ENCODE measurements at regions not wholly inside any gene's neighbourhood (a gene's known extent, or its start where the extent isn't known, plus 50 kb on each side); places are given as distances from the start of the nearest gene placed in this dataset.

DNA sequence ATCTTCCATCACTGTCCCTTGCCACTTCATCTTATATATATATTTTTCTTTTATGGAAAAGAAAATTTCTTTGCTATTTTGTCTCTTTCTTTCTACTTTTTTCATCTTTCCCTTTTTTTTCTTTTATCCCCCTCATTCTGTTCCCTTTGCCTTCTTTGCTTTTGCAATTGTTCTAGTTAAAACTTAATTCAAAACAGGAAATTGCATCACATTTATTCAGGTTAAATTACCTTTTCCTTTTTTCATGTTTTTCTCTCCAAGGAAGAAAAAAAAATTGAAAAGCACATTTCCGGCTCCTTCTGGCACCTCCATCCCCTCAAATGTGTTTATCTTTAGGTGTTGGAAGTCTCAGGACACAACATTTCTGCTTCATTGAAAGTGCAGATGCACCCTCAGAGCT lies 176.9 kb downstream of the FGF1 start:
- in situ Hi-C loops (cut with HindIII; ENCODE audit: low sequenced_read_pairs), result no loop called here

GRCh38 chr5:142508591-142508990 lies 177.3 kb downstream of the FGF1 start:
- in situ Hi-C loops (cut with HindIII; ENCODE audit: low sequenced_read_pairs), result no loop called here

DNA sequence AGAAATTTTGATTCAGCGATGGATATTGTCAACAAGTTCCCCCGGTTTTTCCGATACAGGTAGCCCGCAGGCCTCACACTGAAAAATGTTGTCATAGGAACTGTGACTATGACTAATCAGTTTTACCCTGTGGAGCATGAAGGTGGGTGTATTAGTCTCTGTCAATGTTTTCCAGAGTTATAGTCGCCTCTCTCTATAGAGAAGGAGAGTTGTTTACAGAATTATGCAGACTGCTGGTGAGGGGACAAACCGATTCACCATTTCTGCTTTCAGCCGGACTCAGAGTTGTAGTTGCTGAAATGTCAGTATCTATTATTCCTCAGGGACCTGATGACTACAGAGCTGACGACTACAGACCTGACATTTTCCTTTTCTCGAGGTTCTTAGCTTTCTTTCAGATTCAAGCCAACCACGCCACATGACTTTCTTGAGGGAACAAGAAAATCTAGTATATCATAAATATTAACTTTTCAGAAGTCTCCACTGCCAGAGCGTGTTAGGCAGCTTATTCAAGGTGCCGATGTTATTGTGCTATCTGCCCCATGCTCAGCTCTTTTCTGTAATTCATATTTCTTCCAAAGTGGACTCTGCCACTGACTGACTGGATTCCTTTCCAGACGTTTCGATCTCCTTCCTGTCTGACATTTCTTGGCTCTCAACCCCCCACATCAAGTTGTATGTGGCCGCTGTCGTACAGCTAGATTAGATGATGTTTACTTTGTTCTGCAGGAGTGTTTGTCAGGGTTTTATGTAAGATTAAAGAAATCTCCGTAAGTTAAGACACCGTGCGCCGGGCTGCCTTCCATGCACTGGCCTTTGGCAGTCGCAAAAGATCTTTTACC lies 178.1 kb downstream of the FGF1 start:
- in situ Hi-C loops (cut with HindIII; ENCODE audit: low sequenced_read_pairs), result no loop called here

- in situ Hi-C loops (cut with HindIII; ENCODE audit: low sequenced_read_pairs), result no loop called here
These were observed 179.1 kb downstream of the FGF1 start for GRCh38 chr5:142506756-142507155.

GRCh38 chr5:142506046-142506445 lies 179.8 kb downstream of the FGF1 start:
- in situ Hi-C loops (cut with HindIII; ENCODE audit: low sequenced_read_pairs), result no loop called here

DNA sequence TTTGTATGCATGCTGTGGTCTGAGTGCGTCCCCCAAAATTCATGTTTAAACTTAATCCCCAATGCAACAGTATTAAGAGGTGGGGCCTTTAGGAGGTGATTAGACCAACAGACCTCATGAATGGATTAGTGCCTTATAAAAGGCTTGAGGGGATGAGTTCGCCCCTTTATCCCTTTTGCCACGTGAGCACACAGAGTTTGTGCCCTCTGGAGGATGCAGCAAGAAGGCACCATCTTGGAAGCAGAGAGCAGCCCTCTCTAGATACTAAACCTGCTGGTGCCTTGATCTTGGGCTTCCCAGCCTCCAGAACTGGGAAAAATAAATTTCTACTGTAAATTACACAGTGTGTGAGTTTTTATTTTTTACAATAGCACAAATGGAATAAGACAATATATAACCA lies 177.1 kb upstream of the SPRY4 start:
- in situ Hi-C loops (cut with HindIII; ENCODE audit: low sequenced_read_pairs), result no loop called here

GRCh38 chr5:142500227-142500905 lies 175.5 kb upstream of the SPRY4 start:
- in situ Hi-C loops (cut with HindIII; ENCODE audit: low sequenced_read_pairs), result no loop called here

DNA sequence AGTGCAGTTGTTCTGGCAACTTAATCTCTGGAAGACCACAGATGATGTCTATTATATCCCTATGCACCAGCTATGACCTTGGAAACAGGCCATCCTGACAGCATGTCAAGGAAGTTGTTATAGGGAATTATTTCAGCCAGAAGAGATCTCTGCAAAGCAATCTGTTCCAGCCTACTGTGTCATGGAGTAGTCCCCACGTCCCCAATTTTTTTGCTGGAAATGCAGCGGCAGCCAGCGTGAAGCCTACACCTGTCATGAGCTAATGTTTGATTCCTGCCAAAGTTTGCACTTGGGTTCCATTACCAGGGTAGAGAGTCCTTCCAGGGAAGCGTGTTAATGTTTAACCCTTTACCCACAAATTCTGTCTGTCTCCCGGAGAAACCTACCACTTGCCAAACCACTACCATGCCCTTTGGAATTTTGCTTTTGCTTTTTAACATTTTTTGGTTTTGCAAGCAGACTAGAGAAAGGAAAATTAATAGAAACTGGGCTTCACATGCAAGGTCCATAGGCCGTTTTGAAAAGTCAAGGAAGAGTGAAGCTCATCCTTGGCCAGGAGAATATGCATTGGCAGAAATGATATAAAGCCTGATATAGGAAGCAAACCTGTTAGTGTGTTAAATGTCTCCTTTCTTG lies 174.9 kb upstream of the SPRY4 start:
- in situ Hi-C loops (cut with HindIII; ENCODE audit: low sequenced_read_pairs), result no loop called here

- in situ Hi-C loops (cut with HindIII; ENCODE audit: low sequenced_read_pairs), result no loop called here
These were observed 173.5 kb upstream of the SPRY4 start for GRCh38 chr5:142498298-142498697.

- in situ Hi-C loops (cut with HindIII; ENCODE audit: low sequenced_read_pairs), result no loop called here
These were observed 170.7 kb upstream of the SPRY4 start for GRCh38 chr5:142495531-142495930.

DNA sequence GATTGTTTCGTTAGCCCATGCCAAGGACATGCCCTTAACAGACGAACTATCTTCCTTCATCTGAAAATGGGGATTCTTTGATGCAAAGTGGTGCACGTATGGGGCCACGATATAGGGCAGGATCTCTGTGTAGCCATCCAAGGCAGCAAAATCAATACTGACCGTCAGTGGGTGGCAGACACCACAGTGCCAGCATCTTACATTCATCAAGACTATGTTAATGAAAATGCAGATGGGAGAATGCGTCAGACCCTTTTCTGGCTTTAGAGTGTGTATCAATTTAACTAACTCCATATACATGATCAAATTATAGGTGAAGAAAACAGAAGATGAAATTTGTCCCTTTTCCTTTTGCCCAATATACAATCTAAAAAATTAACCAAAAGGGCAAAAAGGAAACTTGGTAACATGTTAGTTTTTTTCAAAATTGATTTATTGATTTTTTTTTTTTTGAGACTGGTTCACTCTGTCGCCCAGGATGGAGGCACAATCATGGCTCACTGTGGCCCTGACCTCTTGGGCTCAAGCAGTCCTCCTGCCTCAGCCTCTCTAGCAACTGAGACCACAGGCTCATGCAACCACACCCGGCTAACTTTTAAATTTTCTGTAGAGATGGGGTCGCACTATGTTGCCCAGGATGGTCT lies 169.2 kb upstream of the SPRY4 start:
- in situ Hi-C loops (cut with HindIII; ENCODE audit: low sequenced_read_pairs), result no loop called here

GRCh38 chr5:142492781-142493281 lies 168.0 kb upstream of the SPRY4 start:
- in situ Hi-C loops (cut with HindIII; ENCODE audit: low sequenced_read_pairs), result no loop called here

DNA sequence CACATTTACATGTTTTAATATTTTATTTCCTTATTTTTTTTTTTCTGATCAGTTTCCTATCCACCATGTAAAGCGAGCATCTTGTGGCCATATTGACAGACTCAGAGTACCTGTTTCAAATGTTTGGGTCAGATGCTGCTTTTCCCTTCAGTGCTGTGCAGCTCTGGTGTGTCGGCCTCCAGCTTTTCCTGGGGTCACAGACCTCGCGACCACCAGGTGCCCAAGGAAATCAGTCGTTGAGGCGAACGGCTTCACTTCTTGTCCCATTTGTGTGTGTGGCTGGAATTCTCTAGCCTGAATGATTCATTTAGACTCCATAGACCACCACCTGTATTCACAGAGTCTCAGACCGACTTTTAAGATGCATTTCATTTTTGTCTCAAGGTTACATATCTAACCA lies 166.9 kb upstream of the SPRY4 start:
- in situ Hi-C loops (cut with HindIII; ENCODE audit: low sequenced_read_pairs), result no loop called here

DNA sequence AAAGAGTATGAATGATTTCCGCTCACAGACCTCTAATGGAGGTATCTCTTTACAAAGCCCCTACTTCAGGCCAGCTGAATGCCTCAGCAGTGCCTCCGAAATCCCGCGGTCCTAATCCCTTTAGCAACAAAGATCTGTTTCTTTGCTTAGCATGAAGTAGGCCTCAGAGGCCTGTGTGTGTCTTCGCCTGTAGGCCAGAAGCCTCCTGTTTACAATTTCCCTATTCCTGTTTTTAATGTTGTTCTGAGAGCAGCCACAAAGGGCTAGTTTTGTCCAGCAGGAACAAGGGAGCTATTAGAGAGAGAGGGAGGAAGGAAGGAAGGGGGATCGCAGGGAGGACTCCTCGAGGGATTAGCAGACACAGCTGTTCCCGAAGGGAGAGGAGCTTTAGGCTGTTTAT lies 166.4 kb upstream of the SPRY4 start:
- in situ Hi-C loops (cut with HindIII; ENCODE audit: low sequenced_read_pairs), result no loop called here

DNA sequence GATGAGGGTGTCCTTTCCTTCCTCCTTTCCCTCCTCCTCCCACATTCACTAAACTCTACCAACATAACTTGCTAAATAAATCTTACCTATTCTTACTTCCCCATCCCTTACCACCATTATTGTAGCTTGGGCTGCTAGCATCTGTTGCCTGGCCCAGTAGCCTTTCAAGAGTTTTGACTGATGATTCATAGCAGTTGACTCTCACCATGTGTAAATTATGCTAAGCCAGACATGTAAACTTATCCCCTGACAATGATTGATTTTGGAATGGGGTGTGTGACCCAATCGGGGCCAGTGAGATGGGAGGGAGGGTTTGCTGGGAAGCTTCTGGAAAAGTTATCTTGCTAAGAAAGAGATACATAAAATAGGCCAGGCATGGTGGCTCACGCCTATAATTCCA lies 161.8 kb upstream of the SPRY4 start:
- in situ Hi-C loops (cut with HindIII; ENCODE audit: low sequenced_read_pairs), result no loop called here

- in situ Hi-C loops (cut with HindIII; ENCODE audit: low sequenced_read_pairs), result no loop called here
These were observed 161.2 kb upstream of the SPRY4 start for GRCh38 chr5:142486020-142486419.

GRCh38 chr5:142484821-142485387 lies 160.1 kb upstream of the SPRY4 start:
- in situ Hi-C loops (cut with HindIII; ENCODE audit: low sequenced_read_pairs), result no loop called here

DNA sequence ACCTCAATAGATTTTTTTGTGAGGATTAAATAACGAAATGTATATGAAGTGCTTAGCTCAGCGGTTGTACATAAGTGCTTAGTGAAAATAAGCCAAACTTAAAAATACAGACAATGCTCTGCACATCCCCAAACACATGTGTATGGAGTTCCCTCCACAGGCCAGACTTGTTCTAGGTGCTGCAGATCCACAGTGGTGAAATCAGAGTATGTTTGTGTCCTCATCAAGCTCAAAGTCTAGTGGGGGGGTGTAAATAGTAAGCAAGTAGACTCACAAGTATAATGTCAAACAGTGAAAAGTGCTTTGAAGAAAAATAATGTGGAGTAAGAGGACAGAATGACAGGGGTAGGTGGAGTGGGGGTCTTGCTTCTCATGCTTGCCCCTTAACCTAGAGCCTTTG lies 157.4 kb upstream of the SPRY4 start:
- in situ Hi-C loops (cut with HindIII; ENCODE audit: low sequenced_read_pairs), result no loop called here

- in situ Hi-C loops (cut with HindIII; ENCODE audit: low sequenced_read_pairs), result no loop called here
These were observed 156.6 kb upstream of the SPRY4 start for GRCh38 chr5:142481410-142481809.

DNA sequence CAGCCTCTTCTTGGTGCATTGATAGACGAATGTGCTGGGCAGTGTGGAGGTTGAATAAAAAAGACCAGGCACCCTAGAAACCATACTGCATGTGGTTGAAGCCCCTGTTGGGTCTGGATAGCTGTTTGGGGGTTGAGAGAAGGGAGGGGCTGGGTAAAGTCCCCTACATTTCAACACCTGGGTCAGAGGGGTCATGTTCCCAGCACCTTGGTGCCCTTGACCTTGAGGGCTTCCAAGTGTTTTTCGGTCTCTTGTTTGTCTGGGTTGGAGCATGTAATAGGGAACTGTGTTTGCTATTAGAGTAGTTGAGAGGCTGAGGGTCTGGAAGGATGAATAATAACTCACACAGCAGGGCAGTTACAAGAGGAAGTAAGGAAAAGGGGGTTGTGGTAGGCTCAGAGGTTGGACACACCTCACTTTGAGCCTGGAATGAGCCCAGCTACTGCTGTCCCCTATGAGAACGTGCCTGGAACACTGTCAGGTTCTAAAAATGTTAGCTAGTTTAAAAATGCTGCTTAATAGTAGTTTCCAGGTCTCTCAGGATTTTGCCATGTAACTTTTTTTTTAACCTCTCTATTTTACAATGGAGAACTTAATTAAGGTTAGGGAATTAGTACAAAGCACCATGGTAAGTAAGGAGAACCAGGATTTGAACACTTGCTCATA lies 155.2 kb upstream of the SPRY4 start:
- in situ Hi-C loops (cut with HindIII; ENCODE audit: low sequenced_read_pairs), result no loop called here

All from DLD1 (cell line).